Uterus (tissue), 3 donors: ENCODE measurements at regions not wholly inside any gene's neighbourhood (a gene's known extent, or its start where the extent isn't known, plus 50 kb on each side); places are given as distances from the start of the nearest gene placed in this dataset.

Experiments used
- DNase-seq, 2 donors: peaks; one replicate each; pipeline ENCODE4 v3.0.0-alpha.2; 2019 to 2020
- H3K27ac ChIP-seq, 2 donors: fragments of 200-600 bp; sonication (generic); 1 replicate in 1 of 2; 2 replicates in 1 of 2; pipeline ENCODE4 v1.5.1; 2016 to 2018
- H3K27me3 ChIP-seq, 2 donors: fragments of 200-600 bp; sonication (generic); one replicate each; pipeline ENCODE4 v1.5.1; 2018 to 2019; ENCODE audit warnings: control low read depth in 1 of 2
- H3K36me3 ChIP-seq, 2 donors: fragments of 200-600 bp; sonication (generic); one replicate each; pipeline ENCODE4 v1.5.1; 2019; ENCODE audit warnings: control low read depth in 1 of 2
- H3K4me1 ChIP-seq, 2 donors: fragments of 200-600 bp; sonication (generic); one replicate each; pipeline ENCODE4 v1.5.1; 2018 to 2019; ENCODE audit warnings: control low read depth in 1 of 2
- H3K4me3 ChIP-seq, 2 donors: fragments of 200-600 bp; sonication (generic); 1 replicate in 1 of 2; 2 replicates in 1 of 2; pipeline ENCODE4 v1.5.1; 2018 to 2019; ENCODE audit warnings: mild to moderate bottlenecking in 1 of 2
- H3K9me3 ChIP-seq, 2 donors: fragments of 200-600 bp; sonication (generic); one replicate each; pipeline ENCODE4 v1.5.1; 2019; ENCODE audit warnings: control low read depth in 1 of 2
- CTCF ChIP-seq, 4 experiments: fragments of 200-600 bp in 2 of 4; fragments of 450-650 bp in 2 of 4; sonication (generic) in 2 of 4; IDR thresholded peaks; one replicate each; pipeline ENCODE4 v1.5.1; 2016 to 2019; ENCODE audit warnings: antibody characterized with exemption in 4 of 4, mild to moderate bottlenecking in 2 of 4, moderate library complexity in 1 of 4
- POLR2A ChIP-seq, 2 donors: fragments of 450-650 bp; IDR thresholded peaks; one replicate each; pipeline ENCODE4 v1.6.1; 2016; ENCODE audit warnings: antibody characterized with exemption in 2 of 2, mild to moderate bottlenecking in 1 of 2, moderate library complexity in 1 of 2
- intact Hi-C: fragments of 100-400 bp; cut with DNase I; formaldehyde crosslinking; loops from one replicate; pipeline ENCODE4 v1.15.1; 2023; ENCODE audit warnings: low total_unique reads
- donor health status: DM: yes; HTN: yes; CAD: no.

DNA sequence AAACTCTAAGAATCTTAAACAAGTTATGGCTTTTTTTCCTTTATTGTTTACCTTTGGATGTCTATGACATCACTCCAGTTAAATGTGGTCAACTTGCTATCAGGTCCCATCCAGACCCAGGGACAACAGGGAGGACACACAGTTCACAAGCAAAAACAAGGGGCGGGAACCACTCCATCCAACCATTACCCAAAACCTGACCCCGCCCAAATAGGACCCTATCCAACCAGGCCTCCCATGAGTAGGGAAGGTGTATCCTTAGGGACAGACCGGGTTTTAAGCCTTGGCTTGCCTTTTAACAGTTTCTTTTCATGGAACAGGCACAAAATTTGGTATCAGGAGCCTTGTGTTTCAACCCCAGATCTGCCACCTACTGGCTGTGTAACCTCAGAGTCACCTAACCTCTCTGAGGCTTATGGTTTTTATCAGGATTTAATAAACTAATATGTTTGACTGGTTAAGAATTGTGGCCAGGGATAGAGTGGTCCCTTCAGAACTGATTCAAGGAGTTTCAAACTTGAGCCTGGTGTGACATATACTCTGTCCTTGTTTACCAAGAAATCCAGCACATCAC lies 127.7 kb upstream of the RAD23B start:
- DNase-seq = no peak
- intact Hi-C loops = no loop called here
- Histone ChIP-seq H3K4me3 (no peak overlapping the region), H3K27me3 (no peaks in the 10 kb centered on the region), H3K36me3 (no peaks in the 10 kb centered on the region), H3K4me1 (no peaks in the 10 kb centered on the region), H3K9me3 (no peaks in the 10 kb centered on the region), H3K27ac (no peak overlapping the region)
- no peak for TF ChIP-seq POLR2A (IDR thresholded peaks at IDR 0.05)
- no peak for TF ChIP-seq CTCF (IDR thresholded peaks at IDR 0.05)

- intact Hi-C loops = no loop called here
- no peak overlapping the region for H3K27ac ChIP-seq
- TF ChIP-seq CTCF (IDR thresholded peaks at IDR 0.05) = peak in 1 of 4 experiments; percentile 21
- no peak for TF ChIP-seq POLR2A (IDR thresholded peaks at IDR 0.05)
- H3K27me3 ChIP-seq = no peaks in the 10 kb centered on the region
- H3K4me3 ChIP-seq = no peak overlapping the region
- no peaks in the 10 kb centered on the region for H3K4me1 ChIP-seq
- H3K9me3 ChIP-seq = no peaks in the 10 kb centered on the region
- no peak for DNase-seq
- no peaks in the 10 kb centered on the region for H3K36me3 ChIP-seq
These were observed 124.8 kb upstream of the RAD23B start for GRCh38 chr9:107158321-107158720.

GRCh38 chr9:107161338-107161737 lies 121.7 kb upstream of the RAD23B start:
- Histone ChIP-seq H3K9me3 (no peaks in the 10 kb centered on the region), H3K4me1 (no peaks in the 10 kb centered on the region), H3K4me3 (no peak overlapping the region), H3K36me3 (no peaks in the 10 kb centered on the region), H3K27me3 (no peaks in the 10 kb centered on the region), H3K27ac (no peak overlapping the region)
- intact Hi-C loops = no loop called here
- DNase-seq = no peak
- TF ChIP-seq POLR2A (IDR thresholded peaks at IDR 0.05) = no peak
- TF ChIP-seq CTCF (IDR thresholded peaks at IDR 0.05) = no peak

DNA sequence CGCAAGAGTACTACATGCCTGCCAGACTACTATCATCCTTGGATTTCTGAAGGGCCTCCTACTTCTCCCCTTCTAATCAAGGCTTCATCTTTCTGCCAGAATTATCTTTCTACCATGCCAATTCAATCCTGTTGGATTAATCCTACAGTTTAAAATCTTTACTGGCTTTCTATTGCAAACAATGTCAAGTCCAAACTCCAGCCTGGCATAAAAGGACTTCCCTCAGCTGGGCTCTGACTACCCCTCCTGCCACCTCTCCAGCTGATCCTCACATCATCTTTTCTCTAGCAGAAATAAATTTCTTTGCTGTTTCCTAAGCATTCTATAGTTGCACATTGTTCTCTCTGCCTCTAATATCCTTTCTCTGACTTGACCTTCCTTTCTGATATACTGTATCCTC lies 119.7 kb upstream of the RAD23B start:
- H3K36me3 ChIP-seq = no peaks in the 10 kb centered on the region
- H3K9me3 ChIP-seq = no peaks in the 10 kb centered on the region
- H3K4me3 ChIP-seq = no peak overlapping the region
- no peak for DNase-seq
- H3K4me1 ChIP-seq = no peaks in the 10 kb centered on the region
- intact Hi-C loops = no loop called here
- H3K27me3 ChIP-seq = no peaks in the 10 kb centered on the region
- TF ChIP-seq POLR2A (IDR thresholded peaks at IDR 0.05) (no peak), CTCF (IDR thresholded peaks at IDR 0.05) (no peak)
- no peak overlapping the region for H3K27ac ChIP-seq

GRCh38 chr9:107169796-107170195 lies 113.3 kb upstream of the RAD23B start:
- Histone ChIP-seq H3K27ac (no peak overlapping the region), H3K4me3 (no peak overlapping the region), H3K27me3 (no peaks in the 10 kb centered on the region), H3K4me1 (no peaks in the 10 kb centered on the region), H3K9me3 (no peaks in the 10 kb centered on the region), H3K36me3 (no peaks in the 10 kb centered on the region)
- DNase-seq = no peak
- TF ChIP-seq CTCF (IDR thresholded peaks at IDR 0.05) = no peak
- TF ChIP-seq POLR2A (IDR thresholded peaks at IDR 0.05) = no peak
- intact Hi-C loops = no loop called here
